ENCODE measurements at regions not wholly inside any gene's neighbourhood (a gene's known extent, or its start where the extent isn't known, plus 50 kb on each side); places are given as distances from the start of the nearest gene placed in this dataset.

GRCh38 chr1:224529844-224530243, 86.3 kb upstream of the CNIH3 start:
- no peak overlapping the region for H3K56ac ChIP-seq (replicated peaks; ENCODE audit: insufficient read length, low read depth, low read length)
- DNase-seq (ENCODE audit: low read depth in 1 of 2, low spot score in 2 of 2) (no peak), FAIRE-seq (no peak)
- H3K9ac ChIP-seq (replicated peaks in 1 of 4; ENCODE audit: extremely low read depth in 1 of 4, low read depth in 3 of 4, low read length in 3 of 4), result no peak overlapping the region
- H4K20me1 ChIP-seq (replicated peaks in 1 of 2; ENCODE audit: control insufficient read depth in 1 of 2, insufficient read depth in 2 of 2, low read length in 2 of 2), result no peaks in the 10 kb centered on the region
- H3K79me1 ChIP-seq (ENCODE audit: low read depth, low read length), result no peaks in the 10 kb centered on the region
- no peaks in the 10 kb centered on the region for H3K23me2 ChIP-seq (ENCODE audit: low read depth, low read length)
- H4K5ac ChIP-seq (ENCODE audit: insufficient read length, low read depth, low read length), result no peak overlapping the region
- no peak overlapping the region for H2BK5ac ChIP-seq (ENCODE audit: low read depth, low read length)
- H3K9me3 ChIP-seq (ENCODE audit: insufficient read depth in 2 of 2, low read depth in 1 of 2, low read length in 1 of 2), result no peaks in the 10 kb centered on the region
- H2BK120ac ChIP-seq (replicated peaks; ENCODE audit: low read depth, low read length), result no peak overlapping the region
- H2BK15ac ChIP-seq (ENCODE audit: low read length), result no peak overlapping the region
- no peak overlapping the region for H3K23ac ChIP-seq (ENCODE audit: insufficient read length)
- ChIA-PET CTCF (ENCODE audit: partially characterized antibody) (interaction anchor here (0.5 to 1.6 kb wide), 5 partner anchors 24 to 393 kb away, joined by 3 to 6 read pairs (median 4); no protein-coding TSS in a partner anchor), POLR2A (ENCODE audit: partially characterized antibody) (no interaction called here)
- no peaks in the 10 kb centered on the region for H3K27me3 ChIP-seq (replicated peaks in 1 of 4; ENCODE audit: control insufficient read depth in 3 of 4, extremely low read depth in 1 of 4, insufficient read depth in 3 of 4, low read length in 3 of 4)
- no peak overlapping the region for H2AK5ac ChIP-seq (ENCODE audit: low read depth, low read length)
- no peak overlapping the region for H3K4ac ChIP-seq (replicated peaks; ENCODE audit: insufficient read length, low read depth, low read length)
- H3K14ac ChIP-seq (ENCODE audit: insufficient read length), result no peak overlapping the region
- H3K36me3 ChIP-seq (ENCODE audit: control insufficient read depth in 2 of 4, insufficient read depth in 4 of 4, low read length in 3 of 4), result no peaks in the 10 kb centered on the region
- H2BK20ac ChIP-seq (ENCODE audit: low read length), result no peak overlapping the region
- no peak overlapping the region for H4K8ac ChIP-seq (ENCODE audit: extremely low read depth, insufficient read depth, low read length)
- H4K91ac ChIP-seq (replicated peaks; ENCODE audit: insufficient read length, low read length), result no peak overlapping the region
- H3K79me2 ChIP-seq (ENCODE audit: control insufficient read depth in 1 of 2, insufficient read depth in 2 of 2, low read length in 2 of 2), result no peaks in the 10 kb centered on the region
- H3K4me3 ChIP-seq (ENCODE audit: extremely low read depth in 1 of 4, insufficient read depth in 2 of 4, low read depth in 3 of 4, low read length in 4 of 4), result no peak overlapping the region
- no peak overlapping the region for H3K4me2 ChIP-seq (ENCODE audit: insufficient read depth in 1 of 2, low read depth in 2 of 2, low read length in 2 of 2)
- no peak overlapping the region for H3K18ac ChIP-seq (ENCODE audit: extremely low read depth, low read length)
- no peak overlapping the region for H2BK12ac ChIP-seq (ENCODE audit: low read depth, low read length)
- H2AFZ ChIP-seq (ENCODE audit: low read length), result no peak overlapping the region
- H3K27ac ChIP-seq (ENCODE audit: low read depth, low read length), result no peak overlapping the region
- H3K4me1 ChIP-seq (replicated peaks in 1 of 4; ENCODE audit: control insufficient read depth in 3 of 4, insufficient read depth in 4 of 4, low read length in 3 of 4), result peaks cover 0 to 4% (median 2%) of the 10 kb centered on the region in 4 experiments; a peak in 2 of 7 replicates
- 84% methylated on average over 5 of the region's 5 CpGs; no CpG with 5 or more reads in 1 of the 2 experiments for WGBS, 2 experiments (ENCODE audit: extremely low coverage in 1 of 2, insufficient coverage in 1 of 2, insufficient read length in 1 of 2, insufficient replicate concordance in 2 of 2, low coverage in 1 of 2, low lambda C conversion rate in 2 of 2, missing lambda C conversion rate in 1 of 2)
- no peak for TF ChIP-seq POLR2A (IDR thresholded peaks at IDR 0.05; ENCODE audit: control extremely low read depth in 1 of 2, low read depth in 2 of 2, low read length in 2 of 2)
- no peak for TF ChIP-seq GTF2F1 (IDR thresholded peaks at IDR 0.05; ENCODE audit: borderline replicate concordance, low read depth, low read length)
- no peak for TF ChIP-seq SUZ12 (IDR thresholded peaks at IDR 0.05; ENCODE audit: low read length)
- TF ChIP-seq CHD2 (IDR thresholded peaks at IDR 0.05; ENCODE audit: low read length), result no peak
- no peak for TF ChIP-seq JUN (IDR thresholded peaks at IDR 0.05; ENCODE audit: low read depth, low read length)
- TF ChIP-seq CHD1 (IDR thresholded peaks at IDR 0.05; ENCODE audit: low read depth, low read length), result no peak
- no peak for TF ChIP-seq SIN3A (conservative IDR thresholded peaks at IDR 0.05 in 1 of 2, IDR thresholded peaks at IDR 0.05 in 1 of 2; ENCODE audit: low read depth in 1 of 2, low read length in 2 of 2)
- TF ChIP-seq HDAC2 (IDR thresholded peaks at IDR 0.05; ENCODE audit: borderline replicate concordance in 1 of 2, low read depth in 2 of 2, low read length in 2 of 2), result no peak
- no peak for TF ChIP-seq PHF8 (conservative IDR thresholded peaks at IDR 0.05; ENCODE audit: low read depth, low read length)
- no peak for TF ChIP-seq USF2 (IDR thresholded peaks at IDR 0.05; ENCODE audit: low read length)
- TF ChIP-seq JUND (IDR thresholded peaks at IDR 0.05; ENCODE audit: low read length), result no peak
- TF ChIP-seq EZH2 (IDR thresholded peaks at IDR 0.05; ENCODE audit: low read depth, low read length, severe bottlenecking), result no peak
- no peak for TF ChIP-seq SP4 (IDR thresholded peaks at IDR 0.05; ENCODE audit: low read length)
- TF ChIP-seq FOSL1 (IDR thresholded peaks at IDR 0.05; ENCODE audit: insufficient read depth, low read depth, low read length), result no peak

Data from H1 (cell line).